ENCODE measurements at regions not wholly inside any gene's neighbourhood (a gene's known extent, or its start where the extent isn't known, plus 50 kb on each side); places are given as distances from the start of the nearest gene placed in this dataset.

- no peak for DNase-seq
These were observed 181.9 kb downstream of the PABPC4L start for GRCh38 chr4:134019657-134020056.

- DNase-seq: no peak
These were observed 182.7 kb downstream of the PABPC4L start for GRCh38 chr4:134018846-134019245.

DNA sequence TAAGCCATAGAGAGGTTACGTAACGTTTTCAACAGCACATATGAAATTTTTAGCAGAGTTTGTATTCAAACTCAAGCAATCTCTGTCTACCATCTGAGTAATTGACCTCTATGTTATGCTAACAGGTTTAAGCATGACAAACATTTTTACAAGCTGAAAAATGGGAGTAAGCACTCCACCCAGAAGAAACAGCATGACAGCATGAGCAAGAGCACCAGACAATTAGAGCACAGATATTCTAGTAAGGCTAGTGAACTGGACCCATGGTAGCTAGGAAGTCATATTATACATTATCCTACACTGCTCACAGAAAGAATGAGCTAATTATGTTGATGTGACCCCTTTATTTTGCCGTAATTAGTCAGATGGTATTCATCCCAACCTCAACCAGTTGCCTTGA is 200.5 kb downstream of the PABPC4L start:
- no peak for DNase-seq

GRCh38 chr4:133997436-133997835 is 204.2 kb downstream of the PABPC4L start:
- no peak for DNase-seq

GRCh38 chr4:133996431-133997121 is 205.0 kb downstream of the PABPC4L start:
- no peak for DNase-seq

- no peak for DNase-seq
These were observed 206.2 kb downstream of the PABPC4L start for GRCh38 chr4:133995243-133995960.

GRCh38 chr4:133982533-133983224 is 218.9 kb downstream of the PABPC4L start:
- no peak for DNase-seq

DNA sequence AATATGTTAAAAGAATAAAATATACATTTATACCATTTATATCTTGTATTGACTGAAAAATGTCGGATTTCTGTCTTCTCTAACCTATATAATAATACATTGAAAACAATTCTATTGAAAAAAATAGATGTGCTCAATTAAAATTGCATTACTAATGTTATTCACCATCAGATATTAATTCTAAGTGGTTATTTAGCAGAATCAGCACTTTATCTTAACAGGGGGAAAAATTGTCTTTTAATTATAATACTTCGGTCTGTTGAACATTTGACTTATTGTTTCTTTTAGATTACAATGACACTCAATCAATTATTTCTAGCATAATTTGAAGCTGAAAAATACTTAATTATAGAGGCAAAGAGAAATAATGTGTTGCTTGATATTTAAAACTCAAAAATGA is 220.3 kb downstream of the PABPC4L start:
- no peak for DNase-seq

- DNase-seq: no peak
These were observed 229.0 kb downstream of the PABPC4L start for GRCh38 chr4:133972586-133972985.

GRCh38 chr4:133969202-133969848 is 232.3 kb downstream of the PABPC4L start:
- no peak for DNase-seq

GRCh38 chr4:133968174-133968573 is 233.4 kb downstream of the PABPC4L start:
- no peak for DNase-seq

DNA sequence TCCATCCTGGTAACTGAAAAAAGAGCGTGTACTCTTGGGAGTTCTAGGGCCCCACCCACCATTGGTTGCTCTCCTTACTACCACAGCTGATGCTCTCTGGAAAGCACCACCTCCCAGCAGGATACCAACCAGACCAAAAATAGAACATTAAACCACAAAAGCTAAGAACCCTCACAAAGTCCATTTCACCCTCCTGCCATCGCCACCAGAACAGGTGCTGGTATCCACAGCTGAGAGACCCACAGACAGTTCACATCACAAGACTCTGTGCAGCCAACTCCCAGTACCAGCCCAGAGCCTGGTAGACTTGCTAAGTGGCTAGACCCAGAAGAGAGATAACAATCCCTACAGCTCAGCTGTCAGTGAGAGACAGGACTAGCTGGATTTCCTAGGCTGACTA is 240.6 kb downstream of the PABPC4L start:
- DNase-seq: no peak

- DNase-seq: no peak
These were observed 258.5 kb downstream of the PABPC4L start for GRCh38 chr4:133943081-133943480.

DNA sequence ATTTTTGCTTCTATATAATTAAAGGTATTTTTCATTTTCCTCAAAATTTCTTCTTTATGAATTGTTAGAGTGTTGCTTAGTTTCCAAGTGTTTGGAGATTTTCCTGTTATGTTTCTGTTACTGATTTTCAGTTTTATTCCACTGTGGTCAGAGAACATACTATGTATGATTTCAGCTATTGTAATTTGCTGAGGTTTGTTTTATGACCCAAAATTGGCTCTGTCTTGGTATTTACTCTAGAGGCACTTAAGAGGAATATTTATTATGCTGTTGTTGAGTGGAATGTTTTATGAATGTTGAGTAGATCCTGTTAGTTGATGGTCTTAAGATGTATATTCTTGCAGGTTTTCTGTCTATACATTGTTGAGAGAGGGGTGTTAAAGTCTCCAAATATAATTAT is 263.5 kb downstream of the PABPC4L start:
- DNase-seq: no peak

DNA sequence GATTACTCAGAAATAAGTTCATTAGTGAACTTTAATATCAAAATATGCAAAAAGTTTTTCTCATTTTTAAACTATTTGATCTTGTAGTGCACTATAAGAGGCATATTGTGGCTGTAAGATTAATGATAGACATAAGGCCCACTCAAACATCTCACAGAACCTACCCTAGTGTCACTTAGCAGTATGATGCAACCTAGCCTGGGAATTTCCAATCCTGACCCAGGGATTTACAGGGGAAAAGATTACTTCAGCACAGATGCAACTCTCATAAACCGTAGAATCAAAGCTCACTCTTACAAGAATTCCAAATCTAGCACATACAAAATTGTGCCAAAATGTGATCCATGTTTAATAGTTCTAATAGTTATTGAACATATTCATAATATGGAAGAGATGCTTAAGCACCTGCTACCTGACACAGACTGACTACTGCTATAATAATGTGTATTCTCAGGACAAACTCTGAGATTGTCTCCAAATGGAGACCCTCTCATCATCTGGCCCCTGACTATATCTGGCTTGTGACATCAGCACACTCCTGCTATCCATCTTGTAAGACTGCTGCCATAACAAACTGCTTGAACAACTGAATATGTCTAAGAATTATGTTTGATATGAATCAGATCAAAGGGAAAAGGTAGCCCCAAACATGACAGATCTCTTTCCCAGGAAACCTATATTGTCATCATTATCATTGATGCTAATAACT is 271.9 kb downstream of the PABPC4L start:
- DNase-seq: no peak

GRCh38 chr4:133921280-133922195 is 280.1 kb downstream of the PABPC4L start:
- no peak for DNase-seq

DNA sequence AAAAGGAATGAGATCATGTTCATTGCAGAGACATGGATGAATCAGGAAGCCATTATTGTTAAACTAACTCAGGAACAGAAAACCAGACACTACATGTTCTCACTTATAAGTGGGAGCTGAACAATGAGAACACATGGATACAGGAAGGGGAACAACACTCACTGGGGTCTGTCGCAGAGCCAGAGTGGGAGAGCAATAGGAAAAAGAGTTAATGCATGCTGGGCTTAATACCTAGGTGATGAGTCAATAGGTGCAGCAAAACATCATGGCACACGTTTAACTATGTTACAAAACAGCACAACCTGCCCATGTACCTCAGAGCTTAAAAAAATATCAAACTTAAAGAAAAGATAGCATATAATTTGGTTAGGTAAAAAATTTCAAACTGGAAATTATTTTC is 281.4 kb downstream of the PABPC4L start:
- DNase-seq: no peak

GRCh38 chr4:133910165-133910564 is 291.4 kb downstream of the PABPC4L start:
- DNase-seq: no peak

- DNase-seq: no peak
These were observed 298.6 kb downstream of the PABPC4L start for GRCh38 chr4:133903029-133903428.

DNA sequence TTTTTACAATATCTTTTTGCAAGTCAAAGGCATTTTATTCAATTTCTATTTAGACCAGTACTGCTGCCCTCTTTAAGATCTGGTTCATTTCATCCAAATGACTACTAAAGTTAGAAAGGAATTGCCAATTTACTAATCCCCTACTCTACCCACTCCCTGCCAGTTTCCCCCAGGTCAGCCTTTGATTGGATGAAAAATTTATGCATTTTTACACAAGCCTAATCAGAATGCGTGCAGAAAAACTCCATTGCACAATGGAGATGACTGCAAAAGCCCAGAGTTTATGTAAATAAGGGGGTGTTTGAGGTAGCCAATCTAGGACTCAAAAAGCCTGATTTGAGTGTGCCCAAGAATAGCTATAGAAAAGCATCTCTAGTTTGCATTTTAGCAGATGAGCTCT is 310.6 kb downstream of the PABPC4L start:
- no peak for DNase-seq

DNA sequence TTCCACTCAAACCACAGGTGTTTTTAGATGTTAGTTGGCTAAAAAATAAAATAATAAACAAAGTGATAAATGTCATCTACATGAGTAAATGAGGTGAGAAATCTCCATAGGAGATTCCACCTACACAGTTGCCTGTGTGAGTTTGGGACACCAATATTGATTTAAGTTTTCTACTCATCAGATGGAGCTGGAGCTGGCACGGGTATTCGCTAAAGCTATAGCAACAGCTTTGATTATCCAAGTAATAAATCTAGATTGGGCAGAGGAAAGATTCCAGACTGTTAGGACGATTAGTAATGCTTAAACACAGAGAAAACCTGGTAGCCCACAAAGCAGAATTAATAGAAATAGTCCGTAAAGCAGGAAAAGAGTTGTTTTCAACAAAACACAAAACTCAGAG is 313.9 kb downstream of the PABPC4L start:
- DNase-seq: no peak

DNA sequence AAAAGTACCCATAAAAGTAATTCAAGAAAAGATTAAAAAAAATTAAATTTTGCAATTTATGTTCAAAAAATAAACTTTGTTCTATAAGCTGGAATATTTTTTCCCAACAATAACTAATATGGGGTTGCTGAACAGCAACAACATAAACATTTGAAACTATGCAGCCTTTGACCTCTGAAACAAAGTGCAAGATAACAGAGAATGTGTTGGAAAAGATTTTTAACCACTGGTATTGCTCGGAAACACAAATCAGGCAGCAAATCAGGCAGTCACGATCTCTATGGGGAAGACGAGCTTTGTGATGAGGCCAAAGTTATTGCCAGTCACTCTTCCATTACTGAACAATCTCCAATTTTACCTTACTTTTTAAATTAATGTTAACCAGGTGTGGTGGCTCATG is 332.1 kb downstream of the PABPC4L start:
- no peak for DNase-seq

All from kidney glomerular epithelial cell (primary cell).